H1 (cell line): ENCODE measurements at regions not wholly inside any gene's neighbourhood (a gene's known extent, or its start where the extent isn't known, plus 50 kb on each side); places are given as distances from the start of the nearest gene placed in this dataset.

Experiments
- CTCF ChIA-PET: fragments of 300-600 bp; sonication (Branson Sonifier 250); formaldehyde crosslinking; loops from one replicate; lab custom pipeline; 2021; ENCODE audit not compliant: partially characterized antibody; lab: Charles Lee
- POLR2A ChIA-PET: fragments of 300-600 bp; sonication (Branson Sonifier 250); formaldehyde crosslinking; loops from one replicate; lab custom pipeline; 2021; ENCODE audit warnings: inconsistent platforms; ENCODE audit not compliant: partially characterized antibody; lab: Charles Lee
- DNase-seq, 2 experiments: peaks; one replicate each; pipeline versions ENCODE4 v3.0.0 to v3.0.0-alpha.2; 2010 to 2022; ENCODE audit warnings: low spot score in 2 of 2, low read depth in 1 of 2, mixed read lengths in 1 of 2
- FAIRE-seq: peaks from 2 replicates; lab custom pipeline; 2011; peaks lifted over from hg19 to GRCh38; lab: Jason Lieb, UNC
- H2AFZ ChIP-seq: 2 replicates; pipeline ENCODE4 v1.8.1; 2012; ENCODE audit warnings: low read length, inconsistent platforms
- H2AK5ac ChIP-seq: 2 replicates; pipeline ENCODE4 v1.6.1; 2013; ENCODE audit warnings: low read depth, low read length
- H2BK120ac ChIP-seq: replicated peaks from 2 replicates; pipeline ENCODE3; 2013; ENCODE audit warnings: low read depth, low read length, inconsistent platforms
- H2BK12ac ChIP-seq: 2 replicates; pipeline ENCODE4 v1.6.1; 2013; ENCODE audit warnings: low read depth, low read length
- H2BK15ac ChIP-seq: 2 replicates; pipeline ENCODE4 v1.6.1; 2013; ENCODE audit warnings: low read length
- H2BK20ac ChIP-seq: 2 replicates; pipeline ENCODE4 v1.6.1; 2013; ENCODE audit warnings: low read length
- H2BK5ac ChIP-seq: 2 replicates; pipeline ENCODE4 v1.6.1; 2013; ENCODE audit warnings: low read depth, low read length
- H3K14ac ChIP-seq: 2 replicates; pipeline ENCODE4 v1.6.1; 2013; ENCODE audit warnings: inconsistent platforms; ENCODE audit not compliant: insufficient read length
- H3K18ac ChIP-seq: 2 replicates; pipeline ENCODE4 v1.6.1; 2013; ENCODE audit warnings: low read length; ENCODE audit errors: extremely low read depth
- H3K23ac ChIP-seq: 2 replicates; pipeline ENCODE4 v1.6.1; 2013; ENCODE audit warnings: inconsistent platforms; ENCODE audit not compliant: insufficient read length
- H3K23me2 ChIP-seq: 2 replicates; pipeline ENCODE4 v1.6.1; 2013; ENCODE audit warnings: low read depth, low read length
- H3K27ac ChIP-seq: 2 replicates; pipeline ENCODE4 v1.6.1; 2011; ENCODE audit warnings: low read depth, low read length, inconsistent platforms
- H3K27me3 ChIP-seq, 4 experiments: replicated peaks in 1 of 4; 1 replicate in 1 of 4; 2 replicates in 3 of 4; pipeline versions ENCODE4 v1.6.1 to v1.8.1; 2011 to 2013; ENCODE audit warnings: low read length in 3 of 4, mild to moderate bottlenecking in 3 of 4, inconsistent platforms in 2 of 4, mixed read lengths in 2 of 4, moderate library complexity in 1 of 4; ENCODE audit not compliant: control insufficient read depth in 3 of 4, insufficient read depth in 3 of 4; ENCODE audit errors: extremely low read depth in 1 of 4
- H3K36me3 ChIP-seq, 4 experiments: 2 replicates each; pipeline versions ENCODE4 v1.6.1 to v1.8.1; 2011 to 2013; ENCODE audit warnings: mild to moderate bottlenecking in 4 of 4, low read length in 3 of 4, moderate library complexity in 2 of 4, control low read depth in 1 of 4, inconsistent platforms in 1 of 4; ENCODE audit not compliant: insufficient read depth in 4 of 4, control insufficient read depth in 2 of 4
- H3K4ac ChIP-seq: replicated peaks from 2 replicates; pipeline ENCODE3; 2013; ENCODE audit warnings: low read length, low read depth, mixed read lengths, inconsistent platforms; ENCODE audit not compliant: insufficient read length
- H3K4me1 ChIP-seq, 4 experiments: replicated peaks in 1 of 4; 1 replicate in 1 of 4; 2 replicates in 3 of 4; pipeline versions ENCODE4 v1.6.1 to v1.8.1; 2011 to 2013; ENCODE audit warnings: low read length in 3 of 4, inconsistent platforms in 2 of 4, mixed read lengths in 1 of 4; ENCODE audit not compliant: insufficient read depth in 4 of 4, control insufficient read depth in 3 of 4
- H3K4me2 ChIP-seq, 2 experiments: 2 replicates each; pipeline versions ENCODE4 v1.6.1 to v1.8.1; 2011 to 2013; ENCODE audit warnings: low read depth in 2 of 2, low read length in 2 of 2, control low read depth in 1 of 2, inconsistent platforms in 1 of 2, mild to moderate bottlenecking in 1 of 2; ENCODE audit not compliant: insufficient read depth in 1 of 2
- H3K4me3 ChIP-seq, 4 experiments: fragments of 200-600, 300-600 bp in 1 of 4; sonication (generic), shearing (Covaris generic), sonication (Bioruptor Twin) in 1 of 4; 2 replicates each; pipeline versions ENCODE4 v1.5.1 to v1.8.1; 2011 to 2016; ENCODE audit warnings: low read length in 4 of 4, low read depth in 3 of 4, control low read depth in 2 of 4, inconsistent platforms in 2 of 4, mild to moderate bottlenecking in 2 of 4, mixed read lengths in 1 of 4, moderate library complexity in 1 of 4; ENCODE audit not compliant: insufficient read depth in 2 of 4; ENCODE audit errors: extremely low read depth in 1 of 4
- H3K56ac ChIP-seq: replicated peaks from 2 replicates; pipeline ENCODE3; 2013; ENCODE audit warnings: low read depth, mild to moderate bottlenecking, mixed read lengths, low read length, inconsistent platforms; ENCODE audit not compliant: insufficient read length
- H3K79me1 ChIP-seq: 2 replicates; pipeline ENCODE4 v1.6.1; 2013; ENCODE audit warnings: low read depth, low read length, control low read depth
- H3K79me2 ChIP-seq, 2 experiments: 2 replicates each; pipeline versions ENCODE4 v1.6.1 to v1.8.1; 2012 to 2013; ENCODE audit warnings: low read length in 2 of 2, mild to moderate bottlenecking in 2 of 2, inconsistent platforms in 1 of 2; ENCODE audit not compliant: insufficient read depth in 2 of 2, control insufficient read depth in 1 of 2
- H3K9ac ChIP-seq, 4 experiments: replicated peaks in 1 of 4; 1 replicate in 1 of 4; 2 replicates in 3 of 4; pipeline versions ENCODE4 v1.6.1 to v1.8.1; 2011 to 2013; ENCODE audit warnings: low read depth in 3 of 4, low read length in 3 of 4, control low read depth in 2 of 4, mild to moderate bottlenecking in 2 of 4, moderate library complexity in 2 of 4, inconsistent platforms in 1 of 4; ENCODE audit errors: extremely low read depth in 1 of 4
- H3K9me3 ChIP-seq, 2 experiments: 2 replicates each; pipeline versions ENCODE4 v1.6.1 to v1.8.1; 2012 to 2013; ENCODE audit warnings: mild to moderate bottlenecking in 2 of 2, moderate library complexity in 2 of 2, control low read depth in 1 of 2, inconsistent platforms in 1 of 2, low read depth in 1 of 2, low read length in 1 of 2, mixed read lengths in 1 of 2; ENCODE audit not compliant: insufficient read depth in 2 of 2
- H4K20me1 ChIP-seq, 2 experiments: replicated peaks in 1 of 2; 2 replicates each; pipeline versions ENCODE3 to v1.8.1; 2011 to 2013; ENCODE audit warnings: inconsistent platforms in 2 of 2, low read length in 2 of 2, mild to moderate bottlenecking in 1 of 2; ENCODE audit not compliant: insufficient read depth in 2 of 2, control insufficient read depth in 1 of 2
- H4K5ac ChIP-seq: 2 replicates; pipeline ENCODE4 v1.6.1; 2013; ENCODE audit warnings: low read length, low read depth, mixed read lengths, inconsistent platforms; ENCODE audit not compliant: insufficient read length
- H4K8ac ChIP-seq: 2 replicates; pipeline ENCODE4 v1.8.0; 2013; ENCODE audit warnings: mild to moderate bottlenecking, moderate library complexity, low read length, inconsistent platforms; ENCODE audit not compliant: insufficient read depth; ENCODE audit errors: extremely low read depth
- H4K91ac ChIP-seq: replicated peaks from 2 replicates; pipeline ENCODE3; 2013; ENCODE audit warnings: low read length, mixed read lengths, inconsistent platforms; ENCODE audit not compliant: insufficient read length
- CBX8 ChIP-seq: fragments of 300-800, 300-1000 bp; sonication (generic); IDR thresholded peaks from 2 replicates; pipeline ENCODE4 v1.7.1; 2016; ENCODE audit warnings: low read depth, low read length, borderline replicate concordance
- CEBPB ChIP-seq: IDR thresholded peaks from 2 replicates; pipeline ENCODE4 v1.6.1; 2012; ENCODE audit warnings: low read depth, low read length
- CHD1 ChIP-seq: IDR thresholded peaks from 2 replicates; pipeline ENCODE4 v1.6.1; 2012; ENCODE audit warnings: low read depth, low read length, improper control_type of control experiment
- CTBP2 ChIP-seq: IDR thresholded peaks from 2 replicates; pipeline ENCODE4 v1.7.0; 2011; ENCODE audit warnings: borderline replicate concordance, mild to moderate bottlenecking, moderate library complexity, mixed read lengths, low read length; ENCODE audit not compliant: insufficient read depth, insufficient read length
- JUND ChIP-seq: IDR thresholded peaks from 2 replicates; pipeline ENCODE4 v1.6.1; 2011; ENCODE audit warnings: mild to moderate bottlenecking, improper control_type of control experiment, low read length
- TBP ChIP-seq: IDR thresholded peaks from 2 replicates; pipeline ENCODE4 v1.6.1; 2011; ENCODE audit warnings: low read depth, low read length, improper control_type of control experiment
- WGBS, 2 experiments: shearing (Covaris generic) in 1 of 2; methylation state at CpG; one replicate each; pipeline versions ENCODE4 v1.1.6 to v1.1.7; 2013 to 2015; ENCODE audit warnings: low lambda C conversion rate in 2 of 2, mixed read lengths in 2 of 2, inconsistent platforms in 1 of 2, low coverage in 1 of 2, missing lambda C conversion rate in 1 of 2; ENCODE audit not compliant: insufficient replicate concordance in 2 of 2, insufficient coverage in 1 of 2, insufficient read length in 1 of 2; ENCODE audit errors: extremely low coverage in 1 of 2, missing lambda C conversion rate in 1 of 2; 5-methylcytosine and 5-hydroxymethylcytosine counted together

GRCh38 chr14:65939184-65939583 is 526.7 kb downstream of the FUT8 start:
- no peaks in the 10 kb centered on the region for H3K9me3 ChIP-seq
- no peaks in the 10 kb centered on the region for H3K23me2 ChIP-seq
- 100% methylated on average over 1 of the region's 1 CpG; no CpG with 5 or more reads in 1 of the 2 experiments for WGBS, 2 experiments
- no peak overlapping the region for H4K91ac ChIP-seq
- H2BK20ac ChIP-seq, result no peak overlapping the region
- no peak overlapping the region for H3K9ac ChIP-seq
- H3K14ac ChIP-seq, result no peak overlapping the region
- H2BK5ac ChIP-seq, result no peak overlapping the region
- no peaks in the 10 kb centered on the region for H4K20me1 ChIP-seq
- no peak overlapping the region for H3K56ac ChIP-seq
- CTCF ChIA-PET, result interaction anchor here (1.1 to 3.4 kb wide), 3 partner anchors 8 to 53 kb away, joined by 3 to 30 read pairs (median 5); no protein-coding TSS in a partner anchor
- DNase-seq (no peak), FAIRE-seq (no peak)
- H3K4me1 ChIP-seq, result peaks cover 0 to 14% (median 5%) of the 10 kb centered on the region in 4 experiments; a peak in 5 of 7 replicates
- H3K79me2 ChIP-seq, result no peaks in the 10 kb centered on the region
- H3K23ac ChIP-seq, result no peak overlapping the region
- H2BK120ac ChIP-seq, result no peak overlapping the region
- no peak overlapping the region for H2AK5ac ChIP-seq
- H3K4me2 ChIP-seq, result no peak overlapping the region
- no peaks in the 10 kb centered on the region for H3K36me3 ChIP-seq
- H2BK12ac ChIP-seq, result no peak overlapping the region
- H2BK15ac ChIP-seq, result no peak overlapping the region
- POLR2A ChIA-PET, result no interaction called here
- no peaks in the 10 kb centered on the region for H3K27me3 ChIP-seq
- no peak overlapping the region for H4K5ac ChIP-seq
- no peak overlapping the region for H4K8ac ChIP-seq
- H3K27ac ChIP-seq, result no peak overlapping the region
- no peaks in the 10 kb centered on the region for H3K79me1 ChIP-seq
- no peak overlapping the region for H3K4me3 ChIP-seq
- H3K4ac ChIP-seq, result no peak overlapping the region
- no peak overlapping the region for H3K18ac ChIP-seq
- TF ChIP-seq CEBPB (no peak), JUND (no peak), CBX8 (no peak), TBP (no peak), CHD1 (no peak), CTBP2 (no peak)
- no peak overlapping the region for H2AFZ ChIP-seq
